Tibial nerve (tissue), 4 donors: ENCODE measurements at regions not wholly inside any gene's neighbourhood (a gene's known extent, or its start where the extent isn't known, plus 50 kb on each side); places are given as distances from the start of the nearest gene placed in this dataset.

ENCODE experiments used
- DNase-seq, 2 donors: peaks; one replicate each; pipeline ENCODE4 v3.0.0-alpha.2; 2019; ENCODE audit warnings: low spot score in 2 of 2
- H3K27ac ChIP-seq, 4 donors: fragments of 200-600 bp; sonication (generic) in 3 of 4; one replicate each; pipeline ENCODE4 v1.5.1; 2017 to 2019; ENCODE audit warnings: mild to moderate bottlenecking in 1 of 4
- H3K27me3 ChIP-seq, 2 donors: fragments of 200-600 bp; sonication (generic) in 1 of 2; one replicate each; pipeline versions ENCODE4 v1.5.1 to v1.6.0; 2017 to 2019
- H3K36me3 ChIP-seq, 3 donors: fragments of 200-600 bp; sonication (generic); one replicate each; pipeline ENCODE4 v1.5.1; 2018 to 2019
- H3K4me1 ChIP-seq, 4 donors: fragments of 200-600 bp; sonication (generic) in 3 of 4; one replicate each; pipeline ENCODE4 v1.5.1; 2017 to 2019
- H3K4me3 ChIP-seq, 4 donors: fragments of 200-600 bp; sonication (generic) in 3 of 4; one replicate each; pipeline ENCODE4 v1.5.1; 2017 to 2019; ENCODE audit warnings: mild to moderate bottlenecking in 1 of 4, moderate library complexity in 1 of 4
- H3K9me3 ChIP-seq, 4 donors: fragments of 200-600 bp; sonication (generic) in 3 of 4; one replicate each; pipeline ENCODE4 v1.5.1; 2017 to 2019
- EP300 ChIP-seq, 2 donors: sonication (generic); formaldehyde crosslinking; IDR thresholded peaks; one replicate each; pipeline ENCODE4 v1.6.1; 2017; ENCODE audit warnings: antibody characterized with exemption in 2 of 2, mild to moderate bottlenecking in 1 of 2
- POLR2A ChIP-seq, 2 donors: fragments of 450-650 bp; IDR thresholded peaks; one replicate each; pipeline ENCODE4 v1.6.1; 2017; ENCODE audit warnings: antibody characterized with exemption in 2 of 2, mild to moderate bottlenecking in 2 of 2, moderate library complexity in 2 of 2
- WGBS, 2 donors: methylation state at CpG; one replicate each; pipeline ENCODE4 v1.1.5; 2018; 5-methylcytosine and 5-hydroxymethylcytosine counted together
- TF ChIP-seq, protein P1 (sequence below), 5 experiments: fragments of 200-600 bp in 3 of 5; fragments of 450-650 bp in 2 of 5; sonication (generic) in 3 of 5; IDR thresholded peaks; one replicate each; pipeline ENCODE4 v1.5.1; 2016 to 2019; ENCODE audit warnings: antibody characterized with exemption in 5 of 5, mild to moderate bottlenecking in 3 of 5, moderate library complexity in 2 of 5

DNA sequence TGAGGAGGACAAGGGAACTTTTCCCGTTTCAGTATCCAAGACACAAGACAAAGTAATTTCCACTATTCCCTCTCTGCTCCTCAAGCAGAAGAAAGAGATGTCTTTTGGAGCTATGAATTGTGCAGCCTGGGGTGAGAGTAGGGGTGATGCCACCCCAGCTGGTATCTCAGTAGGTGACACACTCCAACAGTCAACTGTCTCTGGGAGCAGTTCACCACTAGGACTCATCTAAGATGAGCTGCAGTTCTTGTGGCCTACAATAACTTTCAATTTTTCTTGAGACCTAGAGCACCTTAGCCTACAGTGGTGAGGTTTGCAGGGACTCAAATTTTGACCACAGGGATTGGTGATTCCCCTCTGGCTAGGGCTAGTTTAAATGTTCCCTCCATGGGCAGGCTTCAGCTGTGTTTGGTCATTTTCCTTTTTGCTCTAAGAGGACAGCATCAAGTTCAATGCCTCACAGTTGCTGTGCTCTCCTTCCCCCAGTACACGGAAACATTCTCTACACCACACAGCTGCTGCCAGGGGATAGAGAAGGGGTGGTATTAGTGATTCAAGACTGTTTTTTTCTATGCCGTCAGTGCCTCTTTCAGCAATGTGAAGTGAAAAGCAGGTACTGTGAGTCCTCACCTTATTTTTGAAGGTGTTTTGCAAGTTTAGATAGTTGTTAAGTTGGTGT lies 278.6 kb upstream of the RORB start:
- Histone ChIP-seq H3K4me1 (no peaks in the 10 kb centered on the region), H3K9me3 (peaks cover 0 to 4% (median 0%) of the 10 kb centered on the region in 4 donors), H3K4me3 (no peak overlapping the region), H3K27ac (no peak overlapping the region), H3K36me3 (no peaks in the 10 kb centered on the region), H3K27me3 (no peaks in the 10 kb centered on the region)
- no peak for DNase-seq
- 89 to 90% methylated on average over 3 of the region's 3 CpGs for WGBS, 2 donors
- TF ChIP-seq, protein P1, sequence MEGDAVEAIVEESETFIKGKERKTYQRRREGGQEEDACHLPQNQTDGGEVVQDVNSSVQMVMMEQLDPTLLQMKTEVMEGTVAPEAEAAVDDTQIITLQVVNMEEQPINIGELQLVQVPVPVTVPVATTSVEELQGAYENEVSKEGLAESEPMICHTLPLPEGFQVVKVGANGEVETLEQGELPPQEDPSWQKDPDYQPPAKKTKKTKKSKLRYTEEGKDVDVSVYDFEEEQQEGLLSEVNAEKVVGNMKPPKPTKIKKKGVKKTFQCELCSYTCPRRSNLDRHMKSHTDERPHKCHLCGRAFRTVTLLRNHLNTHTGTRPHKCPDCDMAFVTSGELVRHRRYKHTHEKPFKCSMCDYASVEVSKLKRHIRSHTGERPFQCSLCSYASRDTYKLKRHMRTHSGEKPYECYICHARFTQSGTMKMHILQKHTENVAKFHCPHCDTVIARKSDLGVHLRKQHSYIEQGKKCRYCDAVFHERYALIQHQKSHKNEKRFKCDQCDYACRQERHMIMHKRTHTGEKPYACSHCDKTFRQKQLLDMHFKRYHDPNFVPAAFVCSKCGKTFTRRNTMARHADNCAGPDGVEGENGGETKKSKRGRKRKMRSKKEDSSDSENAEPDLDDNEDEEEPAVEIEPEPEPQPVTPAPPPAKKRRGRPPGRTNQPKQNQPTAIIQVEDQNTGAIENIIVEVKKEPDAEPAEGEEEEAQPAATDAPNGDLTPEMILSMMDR (IDR thresholded peaks at IDR 0.05) = no peak
- TF ChIP-seq POLR2A (IDR thresholded peaks at IDR 0.05) (no peak), EP300 (IDR thresholded peaks at IDR 0.05) (no peak)

GRCh38 chr9:74220327-74220726 lies 276.8 kb upstream of the RORB start:
- WGBS, 2 donors = 62 to 91% methylated on average over 4 to 5 of the region's 5 CpGs
- no peak for DNase-seq
- Histone ChIP-seq H3K27ac (no peak overlapping the region), H3K9me3 (peaks cover 0 to 9% (median 0%) of the 10 kb centered on the region in 4 donors), H3K4me3 (no peak overlapping the region), H3K36me3 (no peaks in the 10 kb centered on the region), H3K27me3 (no peaks in the 10 kb centered on the region), H3K4me1 (no peaks in the 10 kb centered on the region)
- TF ChIP-seq, protein P1 (IDR thresholded peaks at IDR 0.05) = no peak
- no peak for TF ChIP-seq EP300 (IDR thresholded peaks at IDR 0.05)
- TF ChIP-seq POLR2A (IDR thresholded peaks at IDR 0.05) = no peak

GRCh38 chr9:74236857-74237256 lies 260.3 kb upstream of the RORB start:
- Histone ChIP-seq H3K4me3 (no peak overlapping the region), H3K27ac (no peak overlapping the region), H3K27me3 (no peaks in the 10 kb centered on the region), H3K9me3 (peaks cover 0 to 10% (median 1%) of the 10 kb centered on the region in 4 donors), H3K36me3 (no peaks in the 10 kb centered on the region), H3K4me1 (no peaks in the 10 kb centered on the region)
- 67 to 74% methylated on average over 2 of the region's 2 CpGs for WGBS, 2 donors
- TF ChIP-seq, protein P1 (IDR thresholded peaks at IDR 0.05) = no peak
- no peak for TF ChIP-seq EP300 (IDR thresholded peaks at IDR 0.05)
- no peak for TF ChIP-seq POLR2A (IDR thresholded peaks at IDR 0.05)
- no peak for DNase-seq

DNA sequence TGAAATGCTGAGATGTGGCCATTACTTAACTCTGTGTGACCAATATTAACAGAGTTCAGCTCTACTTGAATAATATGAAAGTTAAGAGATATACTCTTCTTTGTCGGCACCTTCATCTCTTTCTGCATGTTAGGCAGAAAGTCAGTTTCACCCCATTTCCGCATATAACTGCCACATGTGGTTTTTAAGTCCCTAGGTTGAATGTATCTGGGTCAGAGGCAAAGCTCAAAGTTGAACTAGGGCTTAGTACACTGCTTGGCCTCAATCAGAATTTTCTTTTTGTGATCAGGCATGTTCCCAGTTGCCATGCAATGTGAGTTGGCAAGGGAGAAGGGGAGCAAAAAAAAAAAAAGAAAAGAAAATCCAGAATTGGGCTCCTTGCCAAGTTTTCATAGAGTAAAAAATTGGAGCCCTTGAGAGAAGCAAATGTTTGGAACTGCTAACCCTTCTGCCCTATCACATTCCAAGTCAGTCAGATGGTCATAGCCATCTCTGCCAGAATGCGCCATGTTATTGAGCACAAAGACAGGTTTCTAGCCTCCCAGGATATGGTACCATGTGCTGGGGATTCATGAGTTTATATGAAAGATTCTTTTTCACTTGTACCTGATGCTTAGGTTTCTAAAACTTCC lies 251.2 kb upstream of the RORB start:
- no peak for DNase-seq
- TF ChIP-seq, protein P1 (IDR thresholded peaks at IDR 0.05) = no peak
- no peak for TF ChIP-seq EP300 (IDR thresholded peaks at IDR 0.05)
- TF ChIP-seq POLR2A (IDR thresholded peaks at IDR 0.05) = no peak
- H3K9me3 ChIP-seq = peaks cover 0 to 21% (median 10%) of the 10 kb centered on the region in 4 donors
- no peaks in the 10 kb centered on the region for H3K36me3 ChIP-seq
- H3K27me3 ChIP-seq = no peaks in the 10 kb centered on the region
- no peak overlapping the region for H3K27ac ChIP-seq
- H3K4me3 ChIP-seq = no peak overlapping the region
- H3K4me1 ChIP-seq = no peaks in the 10 kb centered on the region
- WGBS, 2 donors = 70 to 77% methylated on average over 3 of the region's 3 CpGs

- 53 to 54% methylated on average over 4 of the region's 4 CpGs for WGBS, 2 donors
- Histone ChIP-seq H3K36me3 (no peaks in the 10 kb centered on the region), H3K27ac (no peak overlapping the region), H3K27me3 (no peaks in the 10 kb centered on the region), H3K4me3 (no peak overlapping the region), H3K9me3 (no peaks in the 10 kb centered on the region), H3K4me1 (no peaks in the 10 kb centered on the region)
- no peak for DNase-seq
- TF ChIP-seq, protein P1 (IDR thresholded peaks at IDR 0.05) = no peak
- no peak for TF ChIP-seq POLR2A (IDR thresholded peaks at IDR 0.05)
- no peak for TF ChIP-seq EP300 (IDR thresholded peaks at IDR 0.05)
Observed at GRCh38 chr9:74255489-74255984, 241.6 kb upstream of the RORB start.
